ENCODE measurements at regions not wholly inside any gene's neighbourhood (a gene's known extent, or its start where the extent isn't known, plus 50 kb on each side); places are given as distances from the start of the nearest gene placed in this dataset.

DNA sequence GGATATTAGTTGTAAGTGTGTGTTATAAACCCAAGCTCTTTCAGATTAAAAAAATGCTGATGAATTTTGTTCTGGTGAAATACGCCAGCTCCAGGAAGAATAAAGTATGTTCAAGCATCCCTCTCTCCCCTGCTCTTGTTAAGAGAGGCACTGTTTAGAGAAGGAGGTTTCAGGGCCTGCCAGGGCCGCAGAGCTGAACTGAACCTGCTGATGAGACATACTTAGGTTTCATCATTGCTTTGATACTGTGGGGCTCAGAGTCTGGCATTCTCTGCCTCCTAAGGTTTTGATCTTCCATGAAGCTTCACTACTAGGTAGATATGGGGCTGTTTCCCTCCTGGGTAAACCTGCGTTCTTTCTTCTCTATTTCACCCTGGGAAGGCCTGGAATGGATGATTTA lies 175.3 kb upstream of the FAM20A start:
- TF ChIP-seq POLR2A (IDR thresholded peaks at IDR 0.05; ENCODE audit: low read length): no peak
- TF ChIP-seq GATA1 (IDR thresholded peaks at IDR 0.05; ENCODE audit: low read depth, low read length): no peak

Data from erythroblast (primary cell).